Liver (tissue), 8 donors: ENCODE measurements at regions not wholly inside any gene's neighbourhood (a gene's known extent, or its start where the extent isn't known, plus 50 kb on each side); places are given as distances from the start of the nearest gene placed in this dataset.
A peak's percentile ranks its signal among the peaks of the same experiment; 100 is the strongest.

ENCODE experiments used
- DNase-seq: peaks from one replicate; pipeline ENCODE4 v3.0.0-alpha.2; 2017; ENCODE audit warnings: low spot score
- H3K27ac ChIP-seq, 2 donors: one replicate each; pipeline ENCODE4 v1.7.0; 2013; ENCODE audit warnings: inconsistent platforms in 2 of 2, low read length in 2 of 2, control low read depth in 1 of 2, low read depth in 1 of 2, mild to moderate bottlenecking in 1 of 2
- H3K27me3 ChIP-seq, 4 donors: one replicate each; pipeline versions ENCODE4 v1.6.1 to v1.7.0; 2013; ENCODE audit warnings: low read length in 3 of 4, inconsistent platforms in 1 of 4, mild to moderate bottlenecking in 1 of 4, moderate library complexity in 1 of 4; ENCODE audit not compliant: control insufficient read depth in 4 of 4, insufficient read depth in 4 of 4
- H3K36me3 ChIP-seq, 4 donors: one replicate each; pipeline versions ENCODE4 v1.6.1 to v1.7.0; 2013; ENCODE audit warnings: low read length in 3 of 4, mild to moderate bottlenecking in 3 of 4, low read depth in 1 of 4, moderate library complexity in 1 of 4; ENCODE audit not compliant: control insufficient read depth in 4 of 4, insufficient read depth in 3 of 4
- H3K4me1 ChIP-seq, 4 donors: one replicate each; pipeline versions ENCODE4 v1.6.1 to v1.7.0; 2013; ENCODE audit warnings: low read length in 3 of 4, mild to moderate bottlenecking in 3 of 4, moderate library complexity in 1 of 4; ENCODE audit not compliant: control insufficient read depth in 4 of 4, insufficient read depth in 4 of 4
- H3K4me3 ChIP-seq, 3 donors: one replicate each; pipeline versions ENCODE4 v1.6.1 to v1.7.0; 2013; ENCODE audit warnings: low read length in 3 of 3, control low read depth in 1 of 3, low read depth in 1 of 3, mild to moderate bottlenecking in 1 of 3
- H3K9ac ChIP-seq, 2 donors: one replicate each; pipeline ENCODE4 v1.7.0; 2013; ENCODE audit warnings: low read length in 2 of 2, mild to moderate bottlenecking in 2 of 2, moderate library complexity in 2 of 2, control low read depth in 1 of 2, low read depth in 1 of 2
- H3K9me3 ChIP-seq, 4 donors: one replicate each; pipeline versions ENCODE4 v1.6.1 to v1.7.0; 2013; ENCODE audit warnings: low read length in 3 of 4; ENCODE audit not compliant: control insufficient read depth in 4 of 4
- ATF3 ChIP-seq: IDR thresholded peaks from 2 replicates; pipeline ENCODE4 v1.6.1; 2016; ENCODE audit warnings: antibody characterized with exemption
- CTCF ChIP-seq: fragments of 150-350 bp; IDR thresholded peaks from 2 replicates; pipeline ENCODE4 v1.5.1; 2017; ENCODE audit warnings: improper control_type of control experiment, low read depth, low read length; ENCODE audit not compliant: missing input control
- EGR1 ChIP-seq, 2 donors: IDR thresholded peaks; 2 replicates each; pipeline ENCODE4 v1.6.1; 2016 to 2018; ENCODE audit warnings: antibody characterized with exemption in 2 of 2, low read depth in 2 of 2
- FOXA1 ChIP-seq: IDR thresholded peaks from 2 replicates; pipeline ENCODE4 v1.6.1; 2016; ENCODE audit warnings: antibody characterized with exemption
- FOXA2 ChIP-seq: IDR thresholded peaks from 2 replicates; pipeline ENCODE4 v1.6.1; 2016; ENCODE audit warnings: antibody characterized with exemption
- GABPA ChIP-seq, 2 donors: IDR thresholded peaks in 1 of 2; conservative IDR thresholded peaks in 1 of 2; 2 replicates each; pipeline ENCODE4 v1.6.1; 2016; ENCODE audit warnings: antibody characterized with exemption in 2 of 2, mild to moderate bottlenecking in 1 of 2, moderate library complexity in 1 of 2
- HNF4A ChIP-seq, 2 donors: conservative IDR thresholded peaks; 2 replicates each; pipeline ENCODE4 v1.6.1; 2016; ENCODE audit warnings: antibody characterized with exemption in 2 of 2, mild to moderate bottlenecking in 2 of 2
- HNF4G ChIP-seq: IDR thresholded peaks from 2 replicates; pipeline ENCODE4 v1.6.1; 2016; ENCODE audit warnings: antibody characterized with exemption
- JUND ChIP-seq, 2 donors: IDR thresholded peaks; 2 replicates each; pipeline ENCODE4 v1.6.1; 2016; ENCODE audit warnings: antibody characterized with exemption in 2 of 2
- MAX ChIP-seq: IDR thresholded peaks from 2 replicates; pipeline ENCODE4 v1.6.1; 2016; ENCODE audit warnings: antibody characterized with exemption
- NR2F2 ChIP-seq: IDR thresholded peaks from 2 replicates; pipeline ENCODE4 v1.6.1; 2016; ENCODE audit warnings: antibody characterized with exemption
- RAD21 ChIP-seq, 2 donors: IDR thresholded peaks; 2 replicates each; pipeline ENCODE4 v1.6.1; 2016; ENCODE audit warnings: antibody characterized with exemption in 2 of 2, mild to moderate bottlenecking in 2 of 2
- REST ChIP-seq: IDR thresholded peaks from 2 replicates; pipeline ENCODE4 v1.6.1; 2016; ENCODE audit warnings: antibody characterized with exemption, mild to moderate bottlenecking
- RXRA ChIP-seq, 2 donors: IDR thresholded peaks; 2 replicates each; pipeline ENCODE4 v1.6.1; 2017 to 2018; ENCODE audit warnings: antibody characterized with exemption in 2 of 2, mild to moderate bottlenecking in 1 of 2
- SP1 ChIP-seq: IDR thresholded peaks from 2 replicates; pipeline ENCODE4 v1.6.1; 2018; ENCODE audit warnings: antibody characterized with exemption, mild to moderate bottlenecking
- TAF1 ChIP-seq: conservative IDR thresholded peaks from 2 replicates; pipeline ENCODE4 v1.6.1; 2016; ENCODE audit warnings: antibody characterized with exemption, mild to moderate bottlenecking
- YY1 ChIP-seq: IDR thresholded peaks from 2 replicates; pipeline ENCODE4 v1.6.1; 2016; ENCODE audit warnings: antibody characterized with exemption, mild to moderate bottlenecking
- ZBTB33 ChIP-seq: IDR thresholded peaks from 2 replicates; pipeline ENCODE4 v1.6.1; 2016; ENCODE audit warnings: antibody characterized with exemption
- WGBS: extraction: QIAGEN DNeasy Blood & Tissue Kit; methylation state at CpG from one replicate; pipeline ENCODE4 v1.1.7; 2013; 5-methylcytosine and 5-hydroxymethylcytosine counted together
- donor health status: healthy.
- donor health status: healthy.
- donor health status: healthy.
- donor health status: healthy.
- donor health status: healthy.

GRCh38 chr3:194246709-194247349 lies 104.3 kb downstream of the CPN2 start:
- no peak overlapping the region for H3K4me3 ChIP-seq
- no peak for DNase-seq
- H3K4me1 ChIP-seq, result peaks cover 13 to 61% (median 47%) of the 10 kb centered on the region in 4 donors
- H3K27ac ChIP-seq, result peak overlapping the region; percentile 69 to 91
- TF ChIP-seq JUND (IDR thresholded peaks at IDR 0.05) (no peak), SP1 (no peak), EGR1 (IDR thresholded peaks at IDR 0.05; ENCODE audit: low read depth in 2 of 2) (no peak), CTCF (no peak), TAF1 (no peak), NR2F2 (no peak), RAD21 (IDR thresholded peaks at IDR 0.05) (no peak), MAX (no peak), GABPA (IDR thresholded peaks at IDR 0.05 in 1 of 2, conservative IDR thresholded peaks at IDR 0.05 in 1 of 2) (no peak), RXRA (IDR thresholded peaks at IDR 0.05) (no peak), FOXA2 (no peak), HNF4G (no peak), ZBTB33 (no peak), HNF4A (conservative IDR thresholded peaks at IDR 0.05) (no peak), ATF3 (no peak), YY1 (no peak), REST (no peak), FOXA1 (no peak)
- no peaks in the 10 kb centered on the region for H3K9me3 ChIP-seq
- no peaks in the 10 kb centered on the region for H3K27me3 ChIP-seq
- peak overlapping the region in 1 of 2 donors; percentile 14 for H3K9ac ChIP-seq
- no peaks in the 10 kb centered on the region for H3K36me3 ChIP-seq
- 39% methylated on average over 7 of the region's 7 CpGs for WGBS
